K562 (cell line): ENCODE measurements at regions not wholly inside any gene's neighbourhood (a gene's known extent, or its start where the extent isn't known, plus 50 kb on each side); places are given as distances from the start of the nearest gene placed in this dataset.

Experiments used
- ARID3A ChIP-seq: IDR thresholded peaks from 2 replicates; pipeline ENCODE4 v1.6.1; 2012; ENCODE audit warnings: low read depth, low read length, improper control_type of control experiment, borderline replicate concordance
- CTCF ChIP-seq, 3 experiments: IDR thresholded peaks in 2 of 3; conservative IDR thresholded peaks in 1 of 3; 2 replicates each; pipeline ENCODE4 v1.5.1; 2011 to 2012; ENCODE audit warnings: low read length in 3 of 3, mild to moderate bottlenecking in 3 of 3, control low read depth in 2 of 3, improper control_type of control experiment in 1 of 3, inconsistent platforms in 1 of 3, low read depth in 1 of 3, mixed read lengths in 1 of 3, moderate library complexity in 1 of 3; ENCODE audit not compliant: insufficient read depth in 2 of 3
- FOXM1 ChIP-seq, 2 experiments: fragments of 450-650 bp in 1 of 2; sonication (generic) in 1 of 2; formaldehyde crosslinking in 1 of 2; IDR thresholded peaks; 2 replicates each; pipeline versions ENCODE4 v1.6.1 to v1.9.0; 2017 to 2022; ENCODE audit warnings: low read depth in 2 of 2, mild to moderate bottlenecking in 2 of 2, missing genetic modification reagents in 1 of 2, moderate library complexity in 1 of 2
- GABPA ChIP-seq: fragments of 200-800 bp; sonication (Bioruptor generic); conservative IDR thresholded peaks from 2 replicates; pipeline ENCODE4 v1.6.1; 2016; ENCODE audit warnings: low read depth, missing genetic modification characterization, missing compliant biosample characterization
- HNRNPUL1 ChIP-seq: fragments of 200-400 bp; formaldehyde crosslinking; IDR thresholded peaks from 2 replicates; pipeline ENCODE4 v1.6.1; 2017; ENCODE audit warnings: low read length
- POLR2A ChIP-seq: fragments of 450-650 bp; conservative IDR thresholded peaks from 2 replicates; pipeline ENCODE4 v1.6.1; 2016
- U2AF1 ChIP-seq: fragments of 200-400 bp; formaldehyde crosslinking; optimal IDR thresholded peaks from 2 replicates; pipeline ENCODE3; 2017; ENCODE audit warnings: mild to moderate bottlenecking, low read depth, low read length, moderate library complexity
- USF1 ChIP-seq: sonication (generic); formaldehyde crosslinking; IDR thresholded peaks from 2 replicates; pipeline ENCODE4 v1.9.0; 2022; ENCODE audit warnings: mild to moderate bottlenecking, missing genetic modification reagents
- ZNF277 ChIP-seq: fragments of 250-450 bp; sonication (Bioruptor Pico); IDR thresholded peaks from 2 replicates; pipeline ENCODE4 v1.8.0; 2022; ENCODE audit warnings: inconsistent platforms, mild to moderate bottlenecking, moderate library complexity, borderline replicate concordance

GRCh38 chr13:105762096-105762495 lies 773.4 kb downstream of the EFNB2 start:
- TF ChIP-seq CTCF (IDR thresholded peaks at IDR 0.05 in 2 of 3, conservative IDR thresholded peaks at IDR 0.05 in 1 of 3; ENCODE audit: insufficient read depth in 2 of 3, low read depth in 1 of 3, low read length in 3 of 3) (no peak), U2AF1 (no peak), ARID3A (no peak), FOXM1 (IDR thresholded peaks at IDR 0.05; ENCODE audit: low read depth) (no peak), FOXM1 (CRISPR knock-in tag; IDR thresholded peaks at IDR 0.05; ENCODE audit: low read depth) (no peak), GABPA (tag) (no peak), USF1 (CRISPR knock-in tag) (no peak), POLR2A (no peak), HNRNPUL1 (no peak), ZNF277 (no peak)
